ENCODE measurements at regions not wholly inside any gene's neighbourhood (a gene's known extent, or its start where the extent isn't known, plus 50 kb on each side); places are given as distances from the start of the nearest gene placed in this dataset.

GRCh38 chr1:240709676-240710075, 97.7 kb upstream of the GREM2 start (continued):
- TF ChIP-seq PML (IDR thresholded peaks at IDR 0.05; ENCODE audit: low read length), result no peak
- no peak for TF ChIP-seq TGIF2 (CRISPR knock-in tag; IDR thresholded peaks at IDR 0.05)
- TF ChIP-seq CHD1 (IDR thresholded peaks at IDR 0.05; ENCODE audit: low read length), result no peak
- no peak for TF ChIP-seq STAG1 (CRISPR knock-in tag; IDR thresholded peaks at IDR 0.05; ENCODE audit: borderline replicate concordance)
- TF ChIP-seq CHD2 (IDR thresholded peaks at IDR 0.05; ENCODE audit: low read depth, low read length), result no peak

- FAIRE-seq (no peak), ATAC-seq (no peak), DNase-seq (ENCODE audit: extremely low read depth in 1 of 4, low spot score in 3 of 4) (no peak)
- intact Hi-C loops (cut with micrococcal nuclease), result no loop called here
- WGBS (ENCODE audit: insufficient coverage, low coverage, missing lambda C conversion rate), result 0% methylated on average over 7 of the region's 7 CpGs
- ChIA-PET CTCF (ENCODE audit: low intra/inter-chr PET ratio) (no interaction called here), POLR2A (no interaction called here)
- H2AFZ ChIP-seq (ENCODE audit: low read depth, low read length), result no peak overlapping the region
- no peaks in the 10 kb centered on the region for H3K9me3 ChIP-seq (replicated peaks; ENCODE audit: control insufficient read depth, insufficient read depth, low read depth, low read length)
- H3K4me3 ChIP-seq, result no peak overlapping the region
- H3K4me2 ChIP-seq (ENCODE audit: insufficient read depth, low read length), result no peak overlapping the region
- H3K36me3 ChIP-seq (ENCODE audit: control insufficient read depth, insufficient read depth, low read length), result no peaks in the 10 kb centered on the region
- H3K4me1 ChIP-seq (replicated peaks in 1 of 2; ENCODE audit: control insufficient read depth in 2 of 2, insufficient read depth in 2 of 2, low read length in 2 of 2), result no peaks in the 10 kb centered on the region
- BruUV-seq (replicated peaks), result no TSS peak
- no peak overlapping the region for H3K9ac ChIP-seq (ENCODE audit: insufficient read depth in 1 of 2, low read depth in 2 of 2, low read length in 2 of 2)
- in situ Hi-C loops (cut with MboI), result no loop called here
- no peaks in the 10 kb centered on the region for H3K79me2 ChIP-seq (ENCODE audit: control insufficient read depth, insufficient read depth, low read length)
- no peaks in the 10 kb centered on the region for H3K27me3 ChIP-seq (ENCODE audit: control insufficient read depth in 2 of 2, insufficient read depth in 2 of 2, low read length in 2 of 2)
- no peaks in the 10 kb centered on the region for H4K20me1 ChIP-seq (replicated peaks; ENCODE audit: control insufficient read depth, insufficient read depth, low read length)
- no peak overlapping the region for H3K27ac ChIP-seq (ENCODE audit: extremely low read depth, low read depth, low read length)
- no peaks in the 10 kb centered on the region for H3K9me1 ChIP-seq (ENCODE audit: control insufficient read depth, insufficient read depth, low read length)
- no peak for TF ChIP-seq NONO (IDR thresholded peaks at IDR 0.05; ENCODE audit: low read depth in 2 of 2, low read length in 1 of 2)
- no peak for TF ChIP-seq CBX3 (IDR thresholded peaks at IDR 0.05; ENCODE audit: borderline replicate concordance in 1 of 2, low read length in 2 of 2)
- TF ChIP-seq ZNF3 (CRISPR knock-in tag; IDR thresholded peaks at IDR 0.05), result no peak
- TF ChIP-seq E2F8 (IDR thresholded peaks at IDR 0.05; ENCODE audit: low read depth, partially characterized antibody), result no peak
- no peak for TF ChIP-seq CSDE1 (IDR thresholded peaks at IDR 0.05)
- no peak for TF ChIP-seq ZNF398 (CRISPR knock-in tag; IDR thresholded peaks at IDR 0.05)
- TF ChIP-seq FOXP4 (CRISPR knock-in tag; IDR thresholded peaks at IDR 0.05; ENCODE audit: borderline replicate concordance), result no peak
- TF ChIP-seq TCF7 (IDR thresholded peaks at IDR 0.05; ENCODE audit: borderline replicate concordance), result no peak
- no peak for TF ChIP-seq ZKSCAN8 (CRISPR knock-in tag; IDR thresholded peaks at IDR 0.05)
- TF ChIP-seq WHSC1 (IDR thresholded peaks at IDR 0.05; ENCODE audit: low read length), result no peak
These were observed 94.4 kb upstream of the GREM2 start for GRCh38 chr1:240706150-240706935.

Data from K562 (cell line).